Stimulated activated CD4-positive, alpha-beta T cell treated with anti-CD3 and anti-CD28 coated beads, Interleukin-1b, Interleukin-23, amount 100 ng/mL, for 24 hours (primary cell): ENCODE measurements at regions not wholly inside any gene's neighbourhood (a gene's known extent, or its start where the extent isn't known, plus 50 kb on each side); places are given as distances from the start of the nearest gene placed in this dataset.

Experiments
- DNase-seq, 4 experiments: peaks; one replicate each; pipeline ENCODE4 v3.0.0-alpha.2; 2020; ENCODE audit warnings: low read depth in 4 of 4, low spot score in 1 of 4

GRCh38 chrX:20527558-20528011, 260.9 kb upstream of the RPS6KA3 start:
- DNase-seq: no peak

GRCh38 chrX:20527041-20527440, 260.3 kb upstream of the RPS6KA3 start:
- DNase-seq: no peak

GRCh38 chrX:20523626-20524312, 257.1 kb upstream of the RPS6KA3 start:
- no peak for DNase-seq

GRCh38 chrX:20522420-20522819, 255.7 kb upstream of the RPS6KA3 start:
- DNase-seq: no peak

GRCh38 chrX:20521222-20521621, 254.5 kb upstream of the RPS6KA3 start:
- no peak for DNase-seq

GRCh38 chrX:20519826-20520225, 253.1 kb upstream of the RPS6KA3 start:
- DNase-seq: no peak

GRCh38 chrX:20519146-20519545, 252.4 kb upstream of the RPS6KA3 start:
- DNase-seq: no peak

GRCh38 chrX:20517565-20517964, 250.9 kb upstream of the RPS6KA3 start:
- DNase-seq: no peak

- no peak for DNase-seq
These were observed 249.2 kb upstream of the RPS6KA3 start for GRCh38 chrX:20515841-20516461.

GRCh38 chrX:20514358-20514757, 247.6 kb upstream of the RPS6KA3 start:
- DNase-seq: no peak

GRCh38 chrX:20513185-20513584, 246.5 kb upstream of the RPS6KA3 start:
- DNase-seq: no peak

- no peak for DNase-seq
These were observed 245.1 kb upstream of the RPS6KA3 start for GRCh38 chrX:20511792-20512191.

GRCh38 chrX:20507901-20508620, 241.4 kb upstream of the RPS6KA3 start:
- DNase-seq: no peak

GRCh38 chrX:20506739-20507138, 240.0 kb upstream of the RPS6KA3 start:
- no peak for DNase-seq

GRCh38 chrX:20500949-20501348, 234.2 kb upstream of the RPS6KA3 start:
- DNase-seq: no peak

- no peak for DNase-seq
These were observed 233.6 kb upstream of the RPS6KA3 start for GRCh38 chrX:20500171-20500865.

GRCh38 chrX:20499763-20500162, 233.1 kb upstream of the RPS6KA3 start:
- no peak for DNase-seq

GRCh38 chrX:20498851-20499635, 232.3 kb upstream of the RPS6KA3 start:
- DNase-seq: no peak

GRCh38 chrX:20495575-20495974, 228.9 kb upstream of the RPS6KA3 start:
- no peak for DNase-seq

GRCh38 chrX:20488473-20488872, 221.8 kb upstream of the RPS6KA3 start:
- DNase-seq: no peak

GRCh38 chrX:20487227-20487626, 220.5 kb upstream of the RPS6KA3 start:
- no peak for DNase-seq
